Tibial nerve (tissue), 3 donors: ENCODE measurements at regions not wholly inside any gene's neighbourhood (a gene's known extent, or its start where the extent isn't known, plus 50 kb on each side); places are given as distances from the start of the nearest gene placed in this dataset.

Source experiments
- POLR2A ChIP-seq, 2 donors: fragments of 450-650 bp; IDR thresholded peaks; one replicate each; pipeline ENCODE4 v1.6.1; 2017; ENCODE audit warnings: antibody characterized with exemption in 2 of 2, mild to moderate bottlenecking in 2 of 2, moderate library complexity in 2 of 2
- TF ChIP-seq, protein P1 (sequence below), 5 experiments: fragments of 200-600 bp in 3 of 5; fragments of 450-650 bp in 2 of 5; sonication (generic) in 3 of 5; IDR thresholded peaks; one replicate each; pipeline ENCODE4 v1.5.1; 2016 to 2019; ENCODE audit warnings: antibody characterized with exemption in 5 of 5, mild to moderate bottlenecking in 3 of 5, moderate library complexity in 2 of 5

DNA sequence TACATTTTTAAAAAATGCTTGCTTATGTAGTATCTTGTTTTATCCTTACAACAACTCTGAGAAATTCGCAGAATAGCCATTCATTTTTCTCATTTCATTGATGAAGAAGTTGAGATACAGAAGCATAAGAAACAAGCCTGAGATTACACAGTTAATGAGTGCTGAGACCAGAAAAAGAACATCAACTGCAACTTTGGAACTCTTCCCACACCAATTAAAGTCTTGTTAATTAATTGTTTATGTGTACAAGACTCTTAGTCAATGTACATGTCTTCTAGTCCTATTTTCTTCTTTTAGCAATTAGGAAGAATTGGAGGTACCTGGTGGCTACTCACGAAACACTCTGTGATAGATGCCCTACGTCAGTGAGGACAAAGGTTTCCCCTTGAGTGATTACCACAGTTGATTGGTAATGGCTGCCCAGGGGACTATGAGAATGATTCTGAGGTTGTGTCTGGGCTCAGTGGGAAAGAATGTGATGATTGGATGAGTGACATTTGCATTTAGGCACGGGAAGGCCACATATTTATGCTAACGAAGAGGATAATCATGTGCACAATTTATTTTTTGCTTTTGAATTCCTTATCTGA lies 187.4 kb upstream of the KCNK2 start:
- TF ChIP-seq, protein P1, sequence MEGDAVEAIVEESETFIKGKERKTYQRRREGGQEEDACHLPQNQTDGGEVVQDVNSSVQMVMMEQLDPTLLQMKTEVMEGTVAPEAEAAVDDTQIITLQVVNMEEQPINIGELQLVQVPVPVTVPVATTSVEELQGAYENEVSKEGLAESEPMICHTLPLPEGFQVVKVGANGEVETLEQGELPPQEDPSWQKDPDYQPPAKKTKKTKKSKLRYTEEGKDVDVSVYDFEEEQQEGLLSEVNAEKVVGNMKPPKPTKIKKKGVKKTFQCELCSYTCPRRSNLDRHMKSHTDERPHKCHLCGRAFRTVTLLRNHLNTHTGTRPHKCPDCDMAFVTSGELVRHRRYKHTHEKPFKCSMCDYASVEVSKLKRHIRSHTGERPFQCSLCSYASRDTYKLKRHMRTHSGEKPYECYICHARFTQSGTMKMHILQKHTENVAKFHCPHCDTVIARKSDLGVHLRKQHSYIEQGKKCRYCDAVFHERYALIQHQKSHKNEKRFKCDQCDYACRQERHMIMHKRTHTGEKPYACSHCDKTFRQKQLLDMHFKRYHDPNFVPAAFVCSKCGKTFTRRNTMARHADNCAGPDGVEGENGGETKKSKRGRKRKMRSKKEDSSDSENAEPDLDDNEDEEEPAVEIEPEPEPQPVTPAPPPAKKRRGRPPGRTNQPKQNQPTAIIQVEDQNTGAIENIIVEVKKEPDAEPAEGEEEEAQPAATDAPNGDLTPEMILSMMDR (IDR thresholded peaks at IDR 0.05): no peak
- TF ChIP-seq POLR2A (IDR thresholded peaks at IDR 0.05): no peak
